SU-DHL-6 (cell line): ENCODE measurements at regions not wholly inside any gene's neighbourhood (a gene's known extent, or its start where the extent isn't known, plus 50 kb on each side); places are given as distances from the start of the nearest gene placed in this dataset.

ENCODE experiments used
- H2AFZ ChIP-seq: fragments of 200-600 bp; sonication (generic); 2 replicates; pipeline ENCODE4 v1.6.1; 2014; ENCODE audit warnings: low read depth, mild to moderate bottlenecking, moderate library complexity, mixed read lengths, antibody characterized with exemption, low read length; ENCODE audit not compliant: severe bottlenecking
- H3F3A ChIP-seq: fragments of 200-600 bp; shearing (Covaris generic); 2 replicates; pipeline ENCODE4 v1.6.0; 2016; ENCODE audit warnings: antibody characterized with exemption, mild to moderate bottlenecking; ENCODE audit not compliant: insufficient read depth
- H3K27ac ChIP-seq: fragments of 200-600 bp; sonication (generic); 2 replicates; pipeline ENCODE4 v1.5.1; 2016; ENCODE audit warnings: low read depth, mild to moderate bottlenecking, low read length, moderate library complexity, mixed read lengths
- H3K27me3 ChIP-seq: fragments of 200-600 bp; sonication (generic), shearing (Covaris generic); 2 replicates; pipeline ENCODE4 v1.6.0; 2014; ENCODE audit warnings: mild to moderate bottlenecking, low read length
- H3K36me3 ChIP-seq: fragments of 200-600 bp; sonication (generic); 2 replicates; pipeline ENCODE4 v1.6.1; 2014; ENCODE audit warnings: mild to moderate bottlenecking, low read length, mixed read lengths
- H3K4me2 ChIP-seq: fragments of 300-600, 200-600 bp; shearing (Covaris generic), sonication (generic); 2 replicates; pipeline ENCODE4 v1.6.0; 2014; ENCODE audit warnings: low read length, low read depth, mild to moderate bottlenecking; ENCODE audit not compliant: poor library complexity, severe bottlenecking
- H3K4me3 ChIP-seq: fragments of 200-600 bp; sonication (generic); 2 replicates; pipeline ENCODE4 v1.5.1; 2014; ENCODE audit warnings: antibody characterized with exemption, low read length, mild to moderate bottlenecking, mixed read lengths; ENCODE audit not compliant: insufficient read depth, poor library complexity, severe bottlenecking
- H3K79me2 ChIP-seq: fragments of 200-600 bp; sonication (generic); 2 replicates; pipeline ENCODE4 v1.6.1; 2014; ENCODE audit warnings: mild to moderate bottlenecking, low read length, moderate library complexity; ENCODE audit not compliant: insufficient read depth
- H3K9ac ChIP-seq: fragments of 200-600 bp; sonication (generic); 2 replicates; pipeline ENCODE4 v1.7.0; 2014; ENCODE audit warnings: mild to moderate bottlenecking, low read length
- H3K9me2 ChIP-seq: fragments of 200-600 bp; sonication (generic); replicated peaks from 2 replicates; pipeline ENCODE4 v1.6.1; 2014; ENCODE audit warnings: low read length; ENCODE audit not compliant: insufficient read depth
- H3K9me3 ChIP-seq: fragments of 200-600 bp; sonication (generic); 2 replicates; pipeline ENCODE4 v1.6.1; 2014; ENCODE audit warnings: low read length, mixed read lengths; ENCODE audit not compliant: insufficient read depth
- H4K20me1 ChIP-seq: fragments of 200-600 bp; sonication (generic); 2 replicates; pipeline ENCODE4 v1.6.1; 2014; ENCODE audit warnings: low read depth, mild to moderate bottlenecking, antibody characterized with exemption, low read length, moderate library complexity, mixed read lengths
- EZH2phosphoT487 ChIP-seq: fragments of 200-600 bp; sonication (generic), shearing (Covaris generic); conservative IDR thresholded peaks from 2 replicates; pipeline ENCODE4 v1.6.1; 2018; ENCODE audit warnings: mild to moderate bottlenecking, antibody characterized with exemption, low read length, moderate library complexity, mixed read lengths
- TF ChIP-seq, protein P1 (sequence below): fragments of 200-600 bp; sonication (generic); IDR thresholded peaks from one replicate; pipeline ENCODE4 v1.5.1; 2017; ENCODE audit warnings: antibody characterized with exemption, mild to moderate bottlenecking, low read length, moderate library complexity; ENCODE audit not compliant: insufficient read depth, poor library complexity, severe bottlenecking

DNA sequence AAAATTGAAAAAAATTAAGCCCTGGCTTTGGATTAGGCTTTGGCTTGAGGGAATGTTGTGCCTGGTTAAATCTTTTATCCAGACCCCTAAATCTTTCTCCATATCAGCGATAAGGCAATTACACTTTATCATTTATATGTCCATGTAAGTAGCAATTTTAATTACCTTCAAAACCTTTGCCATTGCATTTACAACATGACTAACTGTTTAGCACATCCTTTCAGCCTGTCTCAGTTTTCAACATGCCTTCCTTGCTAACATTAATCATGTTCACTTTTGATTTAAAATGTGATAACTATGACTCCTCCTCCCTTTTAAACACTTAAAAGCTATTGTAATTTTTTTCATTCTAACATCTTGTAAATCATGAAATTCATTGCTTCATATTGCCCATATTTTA is 583.7 kb downstream of the SLITRK1 start:
- no peaks in the 10 kb centered on the region for H3K79me2 ChIP-seq
- H3K27me3 ChIP-seq = no peaks in the 10 kb centered on the region
- H4K20me1 ChIP-seq = no peaks in the 10 kb centered on the region
- no peak overlapping the region for H3K27ac ChIP-seq
- peaks cover 3% of the 10 kb centered on the region; the same call in 1 of the 2 replicates for H3K9me3 ChIP-seq
- H3K9ac ChIP-seq = no peak overlapping the region
- H3K4me2 ChIP-seq = no peak overlapping the region
- no peaks in the 10 kb centered on the region for H3K36me3 ChIP-seq
- no peaks in the 10 kb centered on the region for H3K9me2 ChIP-seq
- H3F3A ChIP-seq = no peaks in the 10 kb centered on the region
- no peak overlapping the region for H2AFZ ChIP-seq
- TF ChIP-seq, protein P1, sequence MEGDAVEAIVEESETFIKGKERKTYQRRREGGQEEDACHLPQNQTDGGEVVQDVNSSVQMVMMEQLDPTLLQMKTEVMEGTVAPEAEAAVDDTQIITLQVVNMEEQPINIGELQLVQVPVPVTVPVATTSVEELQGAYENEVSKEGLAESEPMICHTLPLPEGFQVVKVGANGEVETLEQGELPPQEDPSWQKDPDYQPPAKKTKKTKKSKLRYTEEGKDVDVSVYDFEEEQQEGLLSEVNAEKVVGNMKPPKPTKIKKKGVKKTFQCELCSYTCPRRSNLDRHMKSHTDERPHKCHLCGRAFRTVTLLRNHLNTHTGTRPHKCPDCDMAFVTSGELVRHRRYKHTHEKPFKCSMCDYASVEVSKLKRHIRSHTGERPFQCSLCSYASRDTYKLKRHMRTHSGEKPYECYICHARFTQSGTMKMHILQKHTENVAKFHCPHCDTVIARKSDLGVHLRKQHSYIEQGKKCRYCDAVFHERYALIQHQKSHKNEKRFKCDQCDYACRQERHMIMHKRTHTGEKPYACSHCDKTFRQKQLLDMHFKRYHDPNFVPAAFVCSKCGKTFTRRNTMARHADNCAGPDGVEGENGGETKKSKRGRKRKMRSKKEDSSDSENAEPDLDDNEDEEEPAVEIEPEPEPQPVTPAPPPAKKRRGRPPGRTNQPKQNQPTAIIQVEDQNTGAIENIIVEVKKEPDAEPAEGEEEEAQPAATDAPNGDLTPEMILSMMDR = no peak
- no peak for TF ChIP-seq EZH2phosphoT487
- no peak overlapping the region for H3K4me3 ChIP-seq

DNA sequence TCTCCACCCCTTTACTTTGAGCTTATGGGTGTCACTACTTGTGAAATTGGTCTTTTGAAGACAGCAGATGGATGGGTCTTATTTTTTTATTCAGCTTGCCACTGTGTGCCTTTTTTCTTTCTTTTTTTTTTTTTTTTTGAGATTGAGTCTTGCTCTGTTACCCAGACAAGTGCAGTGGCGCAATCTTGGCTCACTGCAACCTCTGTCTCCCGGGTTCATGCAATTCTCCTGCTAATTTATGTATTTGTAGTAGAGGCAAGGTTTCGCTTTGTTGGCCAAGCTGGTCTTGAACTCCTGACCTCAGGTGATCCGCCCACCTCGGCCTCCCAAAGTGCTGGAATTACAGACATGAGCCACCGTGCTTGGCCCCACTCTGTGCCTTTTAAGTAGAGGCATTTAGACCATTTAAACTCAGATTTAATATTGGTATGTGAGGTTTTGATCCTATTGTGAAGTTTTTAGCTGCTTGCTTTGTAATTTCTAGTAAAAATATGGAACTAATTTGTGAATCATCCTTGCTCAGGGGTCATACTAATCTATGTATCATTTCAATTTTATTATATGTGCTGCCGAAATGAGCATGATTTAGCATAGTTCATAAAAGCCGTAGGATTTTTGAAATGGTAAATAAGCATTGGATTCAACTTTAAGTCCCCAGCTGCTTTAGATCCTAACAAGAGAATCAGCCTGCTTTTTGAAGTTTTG is 584.5 kb downstream of the SLITRK1 start:
- Histone ChIP-seq H3K9me3 (peaks cover 3% of the 10 kb centered on the region; the same call in 1 of the 2 replicates), H3F3A (no peaks in the 10 kb centered on the region)
- TF ChIP-seq, protein P1 = no peak
- no peak for TF ChIP-seq EZH2phosphoT487

GRCh38 chr13:83295686-83296085 is 586.6 kb downstream of the SLITRK1 start:
- no peaks in the 10 kb centered on the region for H3K9me2 ChIP-seq
- H3K9me3 ChIP-seq = peaks cover 3% of the 10 kb centered on the region; the same call in 1 of the 2 replicates
- H3K79me2 ChIP-seq = no peaks in the 10 kb centered on the region
- H3K4me2 ChIP-seq = no peak overlapping the region
- no peak overlapping the region for H3K27ac ChIP-seq
- H3K9ac ChIP-seq = no peak overlapping the region
- no peak overlapping the region for H3K4me3 ChIP-seq
- H4K20me1 ChIP-seq = no peaks in the 10 kb centered on the region
- H3F3A ChIP-seq = no peaks in the 10 kb centered on the region
- TF ChIP-seq, protein P1 = no peak
- no peak for TF ChIP-seq EZH2phosphoT487
- no peaks in the 10 kb centered on the region for H3K27me3 ChIP-seq
- no peaks in the 10 kb centered on the region for H3K36me3 ChIP-seq
- H2AFZ ChIP-seq = no peak overlapping the region

More for the DNA sequence above, 584.5 kb downstream of the SLITRK1 start:
- Histone ChIP-seq H3K9me2 (no peaks in the 10 kb centered on the region), H3K27me3 (no peaks in the 10 kb centered on the region), H2AFZ (no peak overlapping the region), H3K27ac (no peak overlapping the region), H3K9ac (no peak overlapping the region), H4K20me1 (no peaks in the 10 kb centered on the region), H3K4me3 (no peak overlapping the region), H3K4me2 (no peak overlapping the region), H3K79me2 (no peaks in the 10 kb centered on the region), H3K36me3 (no peaks in the 10 kb centered on the region)
